Mesothelial cell of epicardium (in vitro differentiated cells): ENCODE measurements at regions not wholly inside any gene's neighbourhood (a gene's known extent, or its start where the extent isn't known, plus 50 kb on each side); places are given as distances from the start of the nearest gene placed in this dataset. TPM values are rescaled to one million over a fixed set of nuclear protein-coding genes. Genes with fewer than 3 reads are reported as not detected.
"Not testable (repeated sequence)": the region's sequence is repeated elsewhere in the genome, so short reads cannot be mapped to it uniquely, and the experiment has no call there.

ENCODE experiments used
- DNase-seq, 2 experiments: peaks; one replicate each; pipeline ENCODE4 v3.0.0; 2021; ENCODE audit warnings: low spot score in 2 of 2; ENCODE audit not compliant: unreplicated experiment in 2 of 2
- H3K27ac Mint-ChIP-seq: 2 replicates; pipeline ENCODE4 v1.8.0; 2021; ENCODE audit warnings: mixed read lengths
- H3K27me3 Mint-ChIP-seq: 2 replicates; pipeline ENCODE4 v1.8.0; 2021; ENCODE audit warnings: low read depth, mixed read lengths
- H3K36me3 Mint-ChIP-seq: 2 replicates; pipeline ENCODE4 v1.8.0; 2021; ENCODE audit warnings: mixed read lengths
- H3K4me1 Mint-ChIP-seq: 2 replicates; pipeline ENCODE4 v1.8.0; 2021; ENCODE audit warnings: mixed read lengths
- H3K4me3 Mint-ChIP-seq: 2 replicates; pipeline ENCODE4 v1.8.0; 2021; ENCODE audit warnings: mild to moderate bottlenecking, moderate library complexity, mixed read lengths
- H3K9me3 Mint-ChIP-seq: 2 replicates; pipeline ENCODE4 v1.8.0; 2021; ENCODE audit warnings: mixed read lengths
- microRNA-seq: library from miRNA; unstranded; fragments of <30 nt; microRNA quantifications from one replicate; pipeline ENCODE4 v1.2.0, GENCODE V29; 2021; ENCODE audit warnings: inconsistent platforms, mixed read lengths

DNA sequence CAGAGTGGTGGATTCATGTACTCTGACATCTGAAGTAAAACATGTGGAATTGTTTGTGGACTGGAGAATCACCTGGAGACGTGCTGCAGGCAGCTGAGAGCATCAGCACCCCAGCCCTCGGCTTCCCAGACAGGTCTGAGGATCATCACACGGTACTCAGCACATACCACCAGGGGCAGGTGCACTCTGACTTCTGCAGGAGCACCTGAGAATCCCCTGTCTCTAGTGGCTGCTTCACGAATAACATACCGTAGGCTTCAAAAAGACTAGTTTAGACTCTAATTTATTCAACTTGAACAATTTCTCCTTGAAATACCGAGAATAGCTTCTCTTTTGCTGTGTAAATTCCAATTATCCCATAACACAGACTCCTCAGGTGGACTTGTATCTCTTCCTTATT lies 627.5 kb downstream of the RPIA start:
- H3K27ac Mint-ChIP-seq, H3K4me1 Mint-ChIP-seq, H3K27me3 Mint-ChIP-seq, H3K9me3 Mint-ChIP-seq, H3K36me3 Mint-ChIP-seq, DNase-seq, H3K4me3 Mint-ChIP-seq: not testable (repeated sequence)

DNA sequence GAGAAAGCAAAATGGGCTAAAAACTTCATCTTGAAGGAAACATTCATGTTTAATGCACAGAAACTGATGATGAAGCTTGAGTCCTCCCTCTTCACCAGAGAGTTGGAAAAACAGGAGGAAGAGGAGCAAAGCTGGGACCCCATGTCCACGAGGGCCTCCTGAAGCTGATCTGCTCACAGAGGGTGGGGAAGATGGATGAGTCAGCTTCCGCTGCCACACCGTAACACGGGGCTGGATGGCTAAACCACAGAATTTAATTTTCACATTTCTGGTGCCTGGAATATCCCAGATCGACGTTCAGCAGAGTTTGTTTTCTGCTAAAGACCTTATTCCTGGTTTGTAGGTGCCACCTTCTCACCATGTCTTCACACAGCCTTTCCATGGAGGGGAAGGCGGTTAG lies 634.4 kb downstream of the RPIA start:
- H3K4me1 Mint-ChIP-seq, H3K4me3 Mint-ChIP-seq, H3K27me3 Mint-ChIP-seq, H3K36me3 Mint-ChIP-seq, H3K27ac Mint-ChIP-seq, H3K9me3 Mint-ChIP-seq, DNase-seq: not testable (repeated sequence)

DNA sequence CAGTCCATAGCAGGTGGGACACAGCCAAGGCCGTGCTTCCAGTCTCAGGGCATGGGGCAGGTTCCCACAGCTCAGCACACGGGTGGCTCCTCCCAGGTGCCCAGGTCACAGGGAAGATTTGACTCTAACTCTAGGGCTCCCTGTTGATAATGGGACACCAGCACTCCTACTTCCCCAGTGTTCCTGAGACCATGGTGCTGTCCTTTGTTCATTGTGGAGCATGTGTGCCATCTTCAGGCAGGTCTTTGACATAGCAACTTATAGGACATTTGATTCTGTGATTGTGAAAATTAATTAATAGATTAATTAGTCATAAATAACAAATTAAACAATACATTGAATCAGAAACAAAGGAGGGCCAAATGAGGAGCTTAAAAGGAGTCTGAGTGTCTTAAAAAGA lies 635.0 kb downstream of the RPIA start:
- H3K27me3 Mint-ChIP-seq, H3K4me1 Mint-ChIP-seq, H3K4me3 Mint-ChIP-seq, H3K27ac Mint-ChIP-seq, DNase-seq, H3K36me3 Mint-ChIP-seq, H3K9me3 Mint-ChIP-seq: not testable (repeated sequence)

DNA sequence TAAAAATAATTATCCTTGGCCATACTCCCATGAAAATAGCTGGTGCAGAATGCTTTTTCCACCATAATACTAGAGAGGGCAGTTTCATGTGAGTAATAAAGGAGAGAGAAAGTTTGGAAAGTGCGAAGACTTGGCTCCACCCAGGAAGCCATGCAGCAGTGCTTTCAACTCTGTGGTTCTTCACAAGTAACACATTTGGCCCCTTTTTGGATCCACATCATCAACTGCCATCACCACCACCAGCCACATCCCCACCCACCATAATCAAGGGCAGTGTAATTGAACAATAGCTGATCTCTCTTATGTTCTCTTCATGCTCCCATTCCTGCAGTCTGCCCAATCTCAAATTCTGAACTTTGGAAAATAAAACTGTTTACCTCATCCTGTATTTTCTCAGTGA lies 637.3 kb downstream of the RPIA start:
- not testable (repeated sequence) for DNase-seq, H3K27ac Mint-ChIP-seq, H3K36me3 Mint-ChIP-seq, H3K9me3 Mint-ChIP-seq, H3K27me3 Mint-ChIP-seq, H3K4me1 Mint-ChIP-seq, H3K4me3 Mint-ChIP-seq

Small RNA genes in the stretch of these regions (microRNA-seq; reads per million reads assigned to microRNA genes)
- gene MIR4436A = not detected
